NB4 (cell line): ENCODE measurements at regions not wholly inside any gene's neighbourhood (a gene's known extent, or its start where the extent isn't known, plus 50 kb on each side); places are given as distances from the start of the nearest gene placed in this dataset.

Experiments used
- DNase-seq: peaks from one replicate; pipeline ENCODE4 v3.0.0; 2010; ENCODE audit warnings: low read depth
- H3K4me3 ChIP-seq: one replicate; pipeline ENCODE4 v1.5.1; 2011; ENCODE audit warnings: mild to moderate bottlenecking, low read depth, low read length, moderate library complexity
- CTCF ChIP-seq: IDR thresholded peaks from one replicate; pipeline ENCODE4 v1.5.1; 2012; ENCODE audit warnings: low read depth, low read length
- MAX ChIP-seq: IDR thresholded peaks from 2 replicates; pipeline ENCODE4 v1.6.1; 2011; ENCODE audit warnings: low read depth, low read length
- MYC ChIP-seq: IDR thresholded peaks from 2 replicates; pipeline ENCODE4 v1.6.1; 2011; ENCODE audit warnings: low read depth, low read length
- POLR2A ChIP-seq: IDR thresholded peaks from 2 replicates; pipeline ENCODE4 v1.6.1; 2011; ENCODE audit warnings: mild to moderate bottlenecking; ENCODE audit not compliant: insufficient read length; ENCODE audit errors: extremely low read depth

DNA sequence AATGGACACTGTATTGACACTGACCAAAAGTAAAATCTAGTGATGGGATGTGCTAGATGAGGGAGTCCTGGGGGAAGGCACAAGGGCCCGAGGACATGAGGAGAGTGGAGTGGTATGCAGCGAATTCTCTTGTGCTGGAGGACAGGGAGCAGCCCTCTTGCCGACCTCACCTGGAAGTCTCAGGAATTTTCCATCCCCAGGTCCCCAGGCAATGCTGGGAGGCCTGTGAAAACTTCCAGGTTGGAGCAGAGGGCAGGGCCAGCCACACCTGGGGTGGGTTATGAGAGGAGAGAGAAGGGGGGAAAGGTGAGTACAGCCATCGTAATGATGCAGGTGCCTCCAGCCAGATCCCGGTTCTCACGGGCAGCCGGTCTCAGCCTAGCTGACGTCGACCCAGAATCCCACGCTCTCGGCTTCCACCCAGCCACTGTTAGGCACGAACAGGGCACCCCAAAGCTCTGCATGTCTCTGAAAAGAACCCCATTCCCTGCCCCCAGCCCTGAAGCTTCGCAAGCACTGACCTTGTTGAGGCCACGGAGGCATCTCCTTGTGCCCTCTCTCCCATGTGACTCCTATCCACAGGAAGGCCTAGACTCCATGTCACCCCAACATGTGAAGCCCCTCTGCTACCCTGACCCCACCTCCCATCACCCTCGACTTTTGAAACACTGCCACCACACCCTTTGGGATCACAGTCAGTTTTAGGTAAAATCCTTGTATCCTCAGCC is 239.7 kb upstream of the MYO3A start:
- DNase-seq: no peak
- no peak for TF ChIP-seq POLR2A
- TF ChIP-seq MAX: no peak
- TF ChIP-seq CTCF: no peak
- TF ChIP-seq MYC: no peak
- no peak overlapping the region for H3K4me3 ChIP-seq

GRCh38 chr10:25694971-25695370 is 239.1 kb upstream of the MYO3A start:
- TF ChIP-seq MYC: no peak
- no peak for TF ChIP-seq MAX
- TF ChIP-seq CTCF: no peak
- no peak for TF ChIP-seq POLR2A
- no peak overlapping the region for H3K4me3 ChIP-seq
- no peak for DNase-seq

GRCh38 chr10:25695586-25695985 is 238.4 kb upstream of the MYO3A start:
- TF ChIP-seq MAX (no peak), CTCF (no peak), MYC (no peak), POLR2A (no peak)
- H3K4me3 ChIP-seq: no peak overlapping the region
- no peak for DNase-seq

GRCh38 chr10:25696013-25696708 is 237.9 kb upstream of the MYO3A start:
- no peak for TF ChIP-seq MYC
- peak; percentile 4 for TF ChIP-seq CTCF
- DNase-seq: no peak
- no peak overlapping the region for H3K4me3 ChIP-seq

DNA sequence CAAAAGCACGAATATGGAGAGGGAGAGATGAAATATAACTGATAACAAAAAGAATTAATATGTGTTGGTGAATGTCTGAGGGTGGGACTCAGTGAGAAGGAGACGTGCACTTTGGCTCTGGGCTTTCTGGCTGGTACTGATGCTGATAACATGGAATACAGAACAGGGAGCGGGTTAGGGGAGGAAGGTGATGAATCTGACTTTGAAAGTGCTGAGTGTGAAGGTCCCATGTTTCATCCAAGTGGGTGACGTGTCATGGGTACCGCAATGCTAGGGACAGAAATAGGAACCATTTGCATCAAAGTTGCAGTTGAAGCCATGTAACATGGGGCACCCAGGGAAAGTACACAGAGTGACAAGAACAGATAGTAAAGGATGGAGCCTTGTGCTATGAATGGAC is 236.6 kb upstream of the MYO3A start:
- TF ChIP-seq POLR2A (no peak), MYC (no peak), CTCF (no peak), MAX (no peak)
- DNase-seq: no peak
- no peak overlapping the region for H3K4me3 ChIP-seq
